ENCODE measurements at regions not wholly inside any gene's neighbourhood (a gene's known extent, or its start where the extent isn't known, plus 50 kb on each side); places are given as distances from the start of the nearest gene placed in this dataset.

- TF ChIP-seq ZNF362 (CRISPR knock-in tag; IDR thresholded peaks at IDR 0.05; ENCODE audit: borderline replicate concordance) (no peak), ZNF350 (CRISPR knock-in tag; IDR thresholded peaks at IDR 0.05; ENCODE audit: borderline replicate concordance, low read depth) (no peak), MED8 (CRISPR knock-in tag; IDR thresholded peaks at IDR 0.05; ENCODE audit: insufficient replicate concordance) (no peak), ZNF281 (CRISPR knock-in tag; IDR thresholded peaks at IDR 0.05; ENCODE audit: borderline replicate concordance) (no peak), KLF9 (CRISPR knock-in tag; IDR thresholded peaks at IDR 0.05; ENCODE audit: low read depth) (no peak), ZNF672 (CRISPR knock-in tag; IDR thresholded peaks at IDR 0.05) (no peak), ZNF510 (CRISPR knock-in tag; IDR thresholded peaks at IDR 0.05; ENCODE audit: low read depth) (no peak), KLF13 (CRISPR knock-in tag; IDR thresholded peaks at IDR 0.05) (no peak), SETDB1 (CRISPR knock-in tag; IDR thresholded peaks at IDR 0.05; ENCODE audit: borderline replicate concordance) (no peak)
These were observed 277.2 kb upstream of the VLDLR start (continued) for GRCh38 chr9:2344436-2344835.

- in situ Hi-C loops (cut with HindIII; ENCODE audit: extremely low pct_ligation_motif_present, low pct_unique_long_range_greater_than_20kb) (no loop called here), intact Hi-C loops (cut with micrococcal nuclease; ENCODE audit: unreplicated experiment) (no loop called here)
- no CpG with 5 or more reads among the region's 4 CpGs for WGBS (ENCODE audit: low lambda C conversion rate)
- no peak for ATAC-seq
- Histone ChIP-seq H3K4me2 (ENCODE audit: low read depth, low read length) (no peak overlapping the region), H3K4me3 (replicated peaks in 1 of 3; ENCODE audit: insufficient read depth in 1 of 3, low read depth in 2 of 3, low read length in 3 of 3) (no peak overlapping the region), H3K36me3 (replicated peaks in 1 of 2; ENCODE audit: control insufficient read depth in 1 of 2, insufficient read depth in 2 of 2, low read length in 2 of 2) (no peaks in the 10 kb centered on the region), H4K20me1 (ENCODE audit: insufficient read depth, low read length) (no peaks in the 10 kb centered on the region), H3K4me1 (ENCODE audit: insufficient read depth, low read length) (no peaks in the 10 kb centered on the region), H2AFZ (ENCODE audit: low read length) (no peak overlapping the region), H3K79me2 (ENCODE audit: insufficient read depth, low read length) (no peaks in the 10 kb centered on the region), H3K27me3 (ENCODE audit: control insufficient read depth in 1 of 2, insufficient read depth in 2 of 2, low read length in 2 of 2) (no peaks in the 10 kb centered on the region), H3K27ac (ENCODE audit: extremely low read length, insufficient read depth, low read length) (no peak overlapping the region), H3K9ac (ENCODE audit: insufficient read depth, low read depth, low read length) (no peak overlapping the region), H3K9me3 (ENCODE audit: low read length) (no peaks in the 10 kb centered on the region)
- no peak for DNase-seq (ENCODE audit: low spot score)
- BruUV-seq (replicated peaks): no TSS peak
- FAIRE-seq: no peak
- POLR2A ChIA-PET: no interaction called here
- CTCF ChIA-PET (ENCODE audit: low intra/inter-chr PET ratio, low total read pairs): no interaction called here
- TF ChIP-seq PHF8 (CRISPR knock-in tag; IDR thresholded peaks at IDR 0.05) (no peak), IRF9 (CRISPR knock-in tag; IDR thresholded peaks at IDR 0.05; ENCODE audit: borderline replicate concordance) (no peak), FOXC1 (CRISPR knock-in tag; IDR thresholded peaks at IDR 0.05; ENCODE audit: borderline replicate concordance) (no peak), BCL3 (CRISPR knock-in tag; IDR thresholded peaks at IDR 0.05) (no peak), ZNF720 (CRISPR knock-in tag; IDR thresholded peaks at IDR 0.05) (no peak), ZNF737 (CRISPR knock-in tag; IDR thresholded peaks at IDR 0.05; ENCODE audit: borderline replicate concordance) (no peak), NFYB (CRISPR knock-in tag; IDR thresholded peaks at IDR 0.05) (no peak)
These were observed 276.6 kb upstream of the VLDLR start for GRCh38 chr9:2345013-2345412.

Data from HepG2 (cell line).